ENCODE measurements at regions not wholly inside any gene's neighbourhood (a gene's known extent, or its start where the extent isn't known, plus 50 kb on each side); places are given as distances from the start of the nearest gene placed in this dataset.

GRCh38 chr12:88273875-88274274 is 131.8 kb downstream of the TMTC3 start:
- Histone ChIP-seq H3K27me3 (ENCODE audit: control insufficient read depth, insufficient read depth, low read length, poor library complexity, severe bottlenecking) (no peaks in the 10 kb centered on the region), H3K4me3 (ENCODE audit: low read length) (no peak overlapping the region), H3K4me1 (ENCODE audit: control insufficient read depth, insufficient read depth, low read length) (no peaks in the 10 kb centered on the region), H3K9ac (ENCODE audit: extremely low read depth, low read length, poor library complexity, severe bottlenecking) (no peak overlapping the region), H3K9me3 (ENCODE audit: control insufficient read depth, low read length) (peaks cover 5% of the 10 kb centered on the region), H3K36me3 (ENCODE audit: control insufficient read depth, insufficient read depth, low read length) (no peaks in the 10 kb centered on the region), H3K27ac (ENCODE audit: low read depth, low read length) (no peak overlapping the region)
- no peak overlapping the region for H3K27ac Mint-ChIP-seq
- H3K4me1 Mint-ChIP-seq, result no peaks in the 10 kb centered on the region
- H3K27me3 Mint-ChIP-seq (ENCODE audit: insufficient read depth), result no peaks in the 10 kb centered on the region
- no peaks in the 10 kb centered on the region for H3K9me3 Mint-ChIP-seq
- H3K36me3 Mint-ChIP-seq (ENCODE audit: low read depth), result no peaks in the 10 kb centered on the region
- no peak for DNase-seq
- no peak overlapping the region for H3K4me3 Mint-ChIP-seq
- 64 to 82% methylated on average over 2 of the region's 2 CpGs for WGBS, 2 experiments (ENCODE audit: insufficient coverage in 1 of 2, insufficient read length in 1 of 2)
- TF ChIP-seq CTCF (conservative IDR thresholded peaks at IDR 0.05), result no peak

- H3K36me3 Mint-ChIP-seq (ENCODE audit: low read depth), result no peaks in the 10 kb centered on the region
- H3K4me1 Mint-ChIP-seq, result no peaks in the 10 kb centered on the region
- Histone ChIP-seq H3K27me3 (ENCODE audit: control insufficient read depth, insufficient read depth, low read length, poor library complexity, severe bottlenecking) (no peaks in the 10 kb centered on the region), H3K9me3 (ENCODE audit: control insufficient read depth, low read length) (peaks cover 5% of the 10 kb centered on the region), H3K9ac (ENCODE audit: extremely low read depth, low read length, poor library complexity, severe bottlenecking) (no peak overlapping the region), H3K27ac (ENCODE audit: low read depth, low read length) (no peak overlapping the region), H3K36me3 (ENCODE audit: control insufficient read depth, insufficient read depth, low read length) (no peaks in the 10 kb centered on the region), H3K4me3 (ENCODE audit: low read length) (no peak overlapping the region), H3K4me1 (ENCODE audit: control insufficient read depth, insufficient read depth, low read length) (no peaks in the 10 kb centered on the region)
- WGBS, 2 experiments (ENCODE audit: insufficient coverage in 1 of 2, insufficient read length in 1 of 2), result 91 to 100% methylated on average over 1 to 2 of the region's 3 CpGs
- peaks cover 5% of the 10 kb centered on the region for H3K9me3 Mint-ChIP-seq
- DNase-seq, result no peak
- H3K27ac Mint-ChIP-seq, result no peak overlapping the region
- H3K4me3 Mint-ChIP-seq, result no peak overlapping the region
- no peak for TF ChIP-seq CTCF (conservative IDR thresholded peaks at IDR 0.05)
- no peaks in the 10 kb centered on the region for H3K27me3 Mint-ChIP-seq (ENCODE audit: insufficient read depth)
Measured at GRCh38 chr12:88291498-88292131, 149.5 kb downstream of the TMTC3 start.

GRCh38 chr12:88298014-88298682 is 156.0 kb downstream of the TMTC3 start:
- Histone ChIP-seq H3K27ac (ENCODE audit: low read depth, low read length) (no peak overlapping the region), H3K36me3 (ENCODE audit: control insufficient read depth, insufficient read depth, low read length) (no peaks in the 10 kb centered on the region), H3K9ac (ENCODE audit: extremely low read depth, low read length, poor library complexity, severe bottlenecking) (no peak overlapping the region), H3K4me3 (ENCODE audit: low read length) (no peak overlapping the region), H3K4me1 (ENCODE audit: control insufficient read depth, insufficient read depth, low read length) (no peaks in the 10 kb centered on the region), H3K27me3 (ENCODE audit: control insufficient read depth, insufficient read depth, low read length, poor library complexity, severe bottlenecking) (peaks cover 24% of the 10 kb centered on the region), H3K9me3 (ENCODE audit: control insufficient read depth, low read length) (peaks cover 5% of the 10 kb centered on the region)
- Mint-ChIP-seq H3K4me3 (no peak overlapping the region), H3K27me3 (ENCODE audit: insufficient read depth) (peaks cover 9% of the 10 kb centered on the region), H3K4me1 (no peaks in the 10 kb centered on the region), H3K9me3 (peaks cover 5% of the 10 kb centered on the region), H3K36me3 (ENCODE audit: low read depth) (no peaks in the 10 kb centered on the region), H3K27ac (no peak overlapping the region)
- TF ChIP-seq CTCF (conservative IDR thresholded peaks at IDR 0.05), result no peak
- no peak for DNase-seq

All from endodermal cell (in vitro differentiated cells).